Mammary epithelial cell (primary cell): ENCODE measurements at regions not wholly inside any gene's neighbourhood (a gene's known extent, or its start where the extent isn't known, plus 50 kb on each side); places are given as distances from the start of the nearest gene placed in this dataset.
"Not testable (repeated sequence)": the region's sequence is repeated elsewhere in the genome, so short reads cannot be mapped to it uniquely, and the experiment has no call there.

Experiments
- CTCF ChIP-seq, 2 donors: IDR thresholded peaks in 1 of 2; conservative IDR thresholded peaks in 1 of 2; 2 replicates each; pipeline ENCODE4 v1.5.1; 2011 to 2012; ENCODE audit warnings: inconsistent platforms in 2 of 2, low read length in 2 of 2, mild to moderate bottlenecking in 2 of 2, control low read depth in 1 of 2, low read depth in 1 of 2; ENCODE audit not compliant: insufficient read depth in 1 of 2; ENCODE audit errors: extremely low read depth in 1 of 2
- EZH2 ChIP-seq: IDR thresholded peaks from 2 replicates; pipeline ENCODE4 v1.6.1; 2012; ENCODE audit warnings: low read length, inconsistent platforms, borderline replicate concordance

- TF ChIP-seq CTCF (conservative IDR thresholded peaks at IDR 0.05 in 1 of 2, IDR thresholded peaks at IDR 0.05 in 1 of 2; ENCODE audit: extremely low read depth in 1 of 2, insufficient read depth in 1 of 2, low read depth in 1 of 2, low read length in 2 of 2); EZH2: not testable (repeated sequence)
Measured at GRCh38 chr16:29205151-29205550, 201.4 kb downstream of the NPIPB11 start.
